ENCODE measurements at regions not wholly inside any gene's neighbourhood (a gene's known extent, or its start where the extent isn't known, plus 50 kb on each side); places are given as distances from the start of the nearest gene placed in this dataset.

GRCh38 chr14:87443787-87444186 lies 549.2 kb downstream of the GALC start (continued):
- no peak for TF ChIP-seq MYB (IDR thresholded peaks at IDR 0.05; ENCODE audit: borderline replicate concordance, low read depth, low read length)
- no peak for TF ChIP-seq MXI1 (IDR thresholded peaks at IDR 0.05; ENCODE audit: low read depth, low read length)
- no peak for TF ChIP-seq RB1 (IDR thresholded peaks at IDR 0.05; ENCODE audit: borderline replicate concordance)
- TF ChIP-seq YY1 (IDR thresholded peaks at IDR 0.05; ENCODE audit: low read depth, low read length) = no peak
- no peak for TF ChIP-seq JUND (IDR thresholded peaks at IDR 0.05; ENCODE audit: low read depth, low read length)

- Histone ChIP-seq H4K20me1 (ENCODE audit: control insufficient read depth, insufficient read depth) (no peaks in the 10 kb centered on the region), H3K4me2 (ENCODE audit: control insufficient read depth, insufficient read depth) (no peak overlapping the region), H3K4me1 (ENCODE audit: control insufficient read depth, insufficient read depth, low read length) (no peaks in the 10 kb centered on the region), H3K27ac (ENCODE audit: control insufficient read depth, insufficient read depth) (no peak overlapping the region), H2AFZ (ENCODE audit: control insufficient read depth, low read depth, low read length) (no peak overlapping the region), H3K36me3 (ENCODE audit: control insufficient read depth in 2 of 2, insufficient read depth in 2 of 2, low read length in 1 of 2) (no peaks in the 10 kb centered on the region), H3K79me2 (ENCODE audit: control insufficient read depth, insufficient read depth, low read length) (no peaks in the 10 kb centered on the region), H3K9me3 (replicated peaks; ENCODE audit: control insufficient read depth, insufficient read depth, low read length) (no peaks in the 10 kb centered on the region), H3K27me3 (replicated peaks in 1 of 2; ENCODE audit: control insufficient read depth in 2 of 2, insufficient read depth in 2 of 2, low read length in 1 of 2) (no peaks in the 10 kb centered on the region), H3K9ac (ENCODE audit: control insufficient read depth, insufficient read depth, low read length) (no peak overlapping the region), H3K4me3 (no peak overlapping the region)
- intact Hi-C loops (cut with micrococcal nuclease; ENCODE audit: unreplicated experiment) = no loop called here
- ChIA-PET CTCF (no interaction called here), POLR2A (no interaction called here), SMC1A (ENCODE audit: uncharacterized antibody, unreplicated experiment) (no interaction called here), RAD21 (ENCODE audit: unreplicated experiment) (no interaction called here)
- no peak for ATAC-seq
- BruUV-seq (replicated peaks) = no TSS peak
- in situ Hi-C loops (cut with MboI) = no loop called here
- TF ChIP-seq NKRF (conservative IDR thresholded peaks at IDR 0.05) (no peak), CBX3 (IDR thresholded peaks at IDR 0.05; ENCODE audit: borderline replicate concordance, low read depth) (no peak), REST (IDR thresholded peaks at IDR 0.05; ENCODE audit: low read depth, low read length) (no peak)
- no peak for DNase-seq (ENCODE audit: low read depth, low spot score)
- no peak for FAIRE-seq
- 0% methylated on average over 1 of the region's 1 CpG for WGBS (ENCODE audit: insufficient coverage, insufficient replicate concordance, low lambda C conversion rate, missing lambda C conversion rate)
These were observed 549.9 kb downstream of the GALC start for GRCh38 chr14:87443039-87443438.
